PC-3 (cell line): ENCODE measurements at regions not wholly inside any gene's neighbourhood (a gene's known extent, or its start where the extent isn't known, plus 50 kb on each side); places are given as distances from the start of the nearest gene placed in this dataset.
"Not testable (repeated sequence)": the region's sequence is repeated elsewhere in the genome, so short reads cannot be mapped to it uniquely, and the experiment has no call there.

Experiments used
- ATAC-seq: fragments of 200-7000 bp; cut with Tn5 transposase; 2 replicates; pipeline ENCODE4 v1.9.1; 2020; ENCODE audit warnings: mild to moderate bottlenecking, moderate library complexity
- BruUV-seq: library from RNA; stranded (reverse); fragments of 400-500 nt; replicated peaks from 2 replicates; lab custom pipeline; 2021; lab: Mats Ljungman, UMichigan
- CTCF ChIA-PET: fragments of 300-600 bp; sonication (Branson Sonifier 250); formaldehyde crosslinking; loops from one replicate; lab custom pipeline; 2022; ENCODE audit warnings: antibody characterized with exemption; lab: Charles Lee
- POLR2A ChIA-PET: fragments of 300-600 bp; sonication (Branson Sonifier 250); formaldehyde crosslinking; loops from one replicate; lab custom pipeline; 2022; ENCODE audit warnings: antibody characterized with exemption; ENCODE audit not compliant: unreplicated experiment; lab: Charles Lee
- DNase-seq: peaks from one replicate; pipeline ENCODE4 v3.0.0-alpha.2; 2015
- H2AFZ ChIP-seq: fragments of 300-600 bp; sonication (generic); 2 replicates; pipeline ENCODE4 v1.6.0; 2016; ENCODE audit warnings: antibody characterized with exemption, low read length
- H3F3A ChIP-seq: fragments of 300-600 bp; sonication (generic); one replicate; pipeline ENCODE4 v1.6.0; 2017; ENCODE audit warnings: antibody characterized with exemption, low read length, control low read depth, mild to moderate bottlenecking; ENCODE audit not compliant: unreplicated experiment
- H3K27ac ChIP-seq: fragments of 300-600 bp; sonication (generic); 2 replicates; pipeline ENCODE4 v1.5.1; 2016; ENCODE audit warnings: mild to moderate bottlenecking, low read length
- H3K27me3 ChIP-seq: fragments of 300-600 bp; sonication (generic); 2 replicates; pipeline ENCODE4 v1.6.1; 2016; ENCODE audit warnings: low read length, mixed read lengths
- H3K36me3 ChIP-seq: fragments of 300-600 bp; sonication (generic); 2 replicates; pipeline ENCODE4 v1.6.1; 2016; ENCODE audit warnings: low read depth, mixed run types, low read length, mixed read lengths
- H3K4me1 ChIP-seq: fragments of 300-600 bp; sonication (generic); 2 replicates; pipeline ENCODE4 v1.5.1; 2016; ENCODE audit warnings: low read length; ENCODE audit not compliant: insufficient read depth
- H3K4me2 ChIP-seq: fragments of 300-600 bp; sonication (generic); 2 replicates; pipeline ENCODE4 v1.6.0; 2016; ENCODE audit warnings: low read length
- H3K4me3 ChIP-seq: fragments of 300-600 bp; sonication (generic); 2 replicates; pipeline ENCODE4 v1.5.1; 2016; ENCODE audit warnings: mild to moderate bottlenecking, low read length, mixed read lengths
- H3K79me2 ChIP-seq: fragments of 300-600 bp; sonication (generic); 2 replicates; pipeline ENCODE4 v1.6.1; 2017; ENCODE audit warnings: low read length, mixed read lengths
- H3K9ac ChIP-seq: fragments of 300-600 bp; sonication (generic); 2 replicates; pipeline ENCODE4 v1.6.0; 2016; ENCODE audit warnings: mild to moderate bottlenecking, low read length
- H3K9me2 ChIP-seq: fragments of 300-600 bp; sonication (generic); replicated peaks from 2 replicates; pipeline ENCODE4 v1.6.1; 2016; ENCODE audit warnings: mixed run types, low read length, mixed read lengths
- H3K9me3 ChIP-seq: fragments of 300-600 bp; sonication (generic); 2 replicates; pipeline ENCODE4 v1.6.1; 2016; ENCODE audit warnings: low read length, mixed read lengths
- H4K20me1 ChIP-seq: fragments of 300-600 bp; sonication (generic); 2 replicates; pipeline ENCODE4 v1.6.1; 2016; ENCODE audit warnings: low read length, mixed read lengths
- EZH2 ChIP-seq: fragments of 300-600 bp; sonication (generic); IDR thresholded peaks from one replicate; pipeline ENCODE4 v1.6.1; 2017; ENCODE audit warnings: antibody characterized with exemption, mild to moderate bottlenecking, low read length; ENCODE audit not compliant: unreplicated experiment
- EZH2phosphoT487 ChIP-seq: fragments of 300-600 bp; sonication (generic); IDR thresholded peaks from 2 replicates; pipeline ENCODE4 v1.6.1; 2018; ENCODE audit warnings: mild to moderate bottlenecking, antibody characterized with exemption, low read length, borderline replicate concordance
- intact Hi-C: fragments of 100-400 bp; cut with micrococcal nuclease; formaldehyde crosslinking; loops from 2 replicates; pipeline ENCODE4 v1.9.0; 2023
- TF ChIP-seq, protein P1 (sequence below): fragments of 300-600 bp; sonication (generic); conservative IDR thresholded peaks from 2 replicates; pipeline ENCODE4 v1.5.1; 2017; ENCODE audit warnings: antibody characterized with exemption, low read depth, mild to moderate bottlenecking, low read length

DNA sequence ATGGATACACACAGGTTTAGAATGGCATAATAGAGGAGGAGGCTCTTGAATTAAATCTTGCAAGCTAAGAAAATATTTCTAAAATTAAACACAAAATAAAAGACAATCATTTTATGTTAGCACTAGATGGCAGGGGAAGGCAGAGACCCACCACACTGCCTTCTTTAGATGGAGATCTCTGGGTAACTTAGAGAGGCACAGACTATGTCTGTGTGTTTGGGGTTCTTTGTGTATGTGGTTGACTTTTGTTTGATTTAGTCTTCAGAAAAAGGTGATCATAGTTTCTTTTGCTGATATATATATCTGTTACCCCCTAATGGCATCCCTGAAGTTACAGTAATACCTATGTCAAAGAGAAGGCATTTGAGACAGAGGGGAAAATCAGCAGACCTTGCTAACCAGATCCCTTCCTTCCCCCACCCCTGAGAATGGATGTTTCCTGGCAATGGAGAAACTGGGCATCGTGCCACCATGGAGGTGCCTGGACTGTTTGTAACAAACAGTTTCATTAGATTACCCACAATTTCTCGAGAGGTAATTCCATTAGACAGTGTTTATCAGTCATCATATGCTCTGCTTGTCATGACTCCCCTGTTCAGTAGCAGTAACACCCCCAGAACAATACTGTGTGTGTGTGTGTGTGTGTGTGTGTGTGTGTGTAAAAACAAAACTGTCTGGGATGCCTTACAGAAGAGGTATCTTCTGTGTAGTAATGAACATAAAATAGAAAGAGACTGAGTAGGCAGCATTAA lies 228.3 kb upstream of the DEPDC1 start:
- Histone ChIP-seq H3K4me3 (no peak overlapping the region), H3K9ac (no peak overlapping the region), H3K36me3 (no peaks in the 10 kb centered on the region), H3K27me3 (peaks cover 9% of the 10 kb centered on the region; the same call in 1 of the 2 replicates), H3K27ac (no peak overlapping the region), H3K79me2 (no peaks in the 10 kb centered on the region), H3K4me2 (no peak overlapping the region), H3K4me1 (no peaks in the 10 kb centered on the region), H2AFZ (no peak overlapping the region), H3F3A (no peaks in the 10 kb centered on the region), H4K20me1 (no peaks in the 10 kb centered on the region), H3K9me3 (no peaks in the 10 kb centered on the region), H3K9me2 (no peaks in the 10 kb centered on the region)
- TF ChIP-seq, protein P1, sequence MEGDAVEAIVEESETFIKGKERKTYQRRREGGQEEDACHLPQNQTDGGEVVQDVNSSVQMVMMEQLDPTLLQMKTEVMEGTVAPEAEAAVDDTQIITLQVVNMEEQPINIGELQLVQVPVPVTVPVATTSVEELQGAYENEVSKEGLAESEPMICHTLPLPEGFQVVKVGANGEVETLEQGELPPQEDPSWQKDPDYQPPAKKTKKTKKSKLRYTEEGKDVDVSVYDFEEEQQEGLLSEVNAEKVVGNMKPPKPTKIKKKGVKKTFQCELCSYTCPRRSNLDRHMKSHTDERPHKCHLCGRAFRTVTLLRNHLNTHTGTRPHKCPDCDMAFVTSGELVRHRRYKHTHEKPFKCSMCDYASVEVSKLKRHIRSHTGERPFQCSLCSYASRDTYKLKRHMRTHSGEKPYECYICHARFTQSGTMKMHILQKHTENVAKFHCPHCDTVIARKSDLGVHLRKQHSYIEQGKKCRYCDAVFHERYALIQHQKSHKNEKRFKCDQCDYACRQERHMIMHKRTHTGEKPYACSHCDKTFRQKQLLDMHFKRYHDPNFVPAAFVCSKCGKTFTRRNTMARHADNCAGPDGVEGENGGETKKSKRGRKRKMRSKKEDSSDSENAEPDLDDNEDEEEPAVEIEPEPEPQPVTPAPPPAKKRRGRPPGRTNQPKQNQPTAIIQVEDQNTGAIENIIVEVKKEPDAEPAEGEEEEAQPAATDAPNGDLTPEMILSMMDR = no peak
- TF ChIP-seq EZH2 = no peak
- no peak for TF ChIP-seq EZH2phosphoT487
- ATAC-seq (no peak), DNase-seq (no peak)
- no TSS peak for BruUV-seq
- ChIA-PET POLR2A (no interaction called here), CTCF (no interaction called here)
- intact Hi-C loops = no loop called here

GRCh38 chr1:68739486-68739885 lies 242.6 kb upstream of the DEPDC1 start:
- H3K4me3 ChIP-seq, H3K9me2 ChIP-seq, H3K79me2 ChIP-seq, H2AFZ ChIP-seq, H3K27me3 ChIP-seq, H4K20me1 ChIP-seq, H3F3A ChIP-seq, ATAC-seq, intact Hi-C loops, DNase-seq, H3K4me2 ChIP-seq, H3K36me3 ChIP-seq, H3K9me3 ChIP-seq, BruUV-seq, POLR2A ChIA-PET, H3K27ac ChIP-seq, H3K9ac ChIP-seq, CTCF ChIA-PET, H3K4me1 ChIP-seq: not testable (repeated sequence)

GRCh38 chr1:68745011-68745410 lies 248.1 kb upstream of the DEPDC1 start:
- ATAC-seq = no peak
- Histone ChIP-seq H3K36me3 (no peaks in the 10 kb centered on the region), H3K4me3 (no peak overlapping the region), H3K9ac (no peak overlapping the region), H3F3A (no peaks in the 10 kb centered on the region), H3K9me2 (no peaks in the 10 kb centered on the region), H3K9me3 (no peaks in the 10 kb centered on the region), H2AFZ (no peak overlapping the region), H3K4me1 (no peaks in the 10 kb centered on the region), H3K4me2 (no peak overlapping the region), H3K79me2 (no peaks in the 10 kb centered on the region), H3K27me3 (no peaks in the 10 kb centered on the region), H4K20me1 (no peaks in the 10 kb centered on the region), H3K27ac (no peak overlapping the region)
- intact Hi-C loops = no loop called here
- BruUV-seq = no TSS peak
- ChIA-PET POLR2A (no interaction called here), CTCF (no interaction called here)
- TF ChIP-seq EZH2 (no peak), EZH2phosphoT487 (no peak)
- TF ChIP-seq, protein P1 = no peak
- DNase-seq = no peak
